ENCODE measurements at regions not wholly inside any gene's neighbourhood (a gene's known extent, or its start where the extent isn't known, plus 50 kb on each side); places are given as distances from the start of the nearest gene placed in this dataset.

GRCh38 chr3:98969295-98969694, 67.8 kb upstream of the DCBLD2 start:
- DNase-seq (ENCODE audit: low read depth in 1 of 2, low spot score in 1 of 2): no peak

GRCh38 chr3:98968824-98969223, 67.3 kb upstream of the DCBLD2 start:
- no peak for DNase-seq (ENCODE audit: low read depth in 1 of 2, low spot score in 1 of 2)

GRCh38 chr3:98968347-98968746, 66.9 kb upstream of the DCBLD2 start:
- no peak for DNase-seq (ENCODE audit: low read depth in 1 of 2, low spot score in 1 of 2)

- DNase-seq (ENCODE audit: low read depth in 1 of 2, low spot score in 1 of 2): no peak
Measured at GRCh38 chr3:98967758-98968157, 66.3 kb upstream of the DCBLD2 start.

- DNase-seq (ENCODE audit: low read depth in 1 of 2, low spot score in 1 of 2): no peak
Measured at GRCh38 chr3:98966862-98967546, 65.5 kb upstream of the DCBLD2 start.

GRCh38 chr3:98966434-98966833, 64.9 kb upstream of the DCBLD2 start:
- DNase-seq (ENCODE audit: low read depth in 1 of 2, low spot score in 1 of 2): no peak

- DNase-seq (ENCODE audit: low read depth in 1 of 2, low spot score in 1 of 2): no peak
Measured at GRCh38 chr3:98964784-98965183, 63.3 kb upstream of the DCBLD2 start.

GRCh38 chr3:98963546-98963945, 62.1 kb upstream of the DCBLD2 start:
- DNase-seq (ENCODE audit: low read depth in 1 of 2, low spot score in 1 of 2): no peak

- DNase-seq (ENCODE audit: low read depth in 1 of 2, low spot score in 1 of 2): no peak
Measured at GRCh38 chr3:98962951-98963350, 61.5 kb upstream of the DCBLD2 start.

GRCh38 chr3:98962189-98962930, 60.9 kb upstream of the DCBLD2 start:
- no peak for DNase-seq (ENCODE audit: low read depth in 1 of 2, low spot score in 1 of 2)

- no peak for DNase-seq (ENCODE audit: low read depth in 1 of 2, low spot score in 1 of 2)
Measured at GRCh38 chr3:98961161-98962155, 60.0 kb upstream of the DCBLD2 start.

GRCh38 chr3:98957681-98958080, 56.2 kb upstream of the DCBLD2 start:
- DNase-seq (ENCODE audit: low read depth in 1 of 2, low spot score in 1 of 2): no peak

- no peak for DNase-seq (ENCODE audit: low read depth in 1 of 2, low spot score in 1 of 2)
Measured at GRCh38 chr3:98956008-98956407, 54.5 kb upstream of the DCBLD2 start.

GRCh38 chr3:98954791-98955604, 53.5 kb upstream of the DCBLD2 start:
- DNase-seq (ENCODE audit: low read depth in 1 of 2, low spot score in 1 of 2): no peak

- no peak for DNase-seq (ENCODE audit: low read depth in 1 of 2, low spot score in 1 of 2)
Measured at GRCh38 chr3:98954242-98954641, 52.7 kb upstream of the DCBLD2 start.

GRCh38 chr3:98952404-98952803, 50.9 kb upstream of the DCBLD2 start:
- DNase-seq (ENCODE audit: low read depth in 1 of 2, low spot score in 1 of 2): no peak

Data from activated CD4-positive, alpha-beta T cell treated with anti-CD3 and anti-CD28 coated beads, Interleukin-2, amount 50 U/mL, for 24 hours (primary cell).